SK-N-SH (cell line): ENCODE measurements at regions not wholly inside any gene's neighbourhood (a gene's known extent, or its start where the extent isn't known, plus 50 kb on each side); places are given as distances from the start of the nearest gene placed in this dataset.

Experiments
- CTCF ChIA-PET: fragments of 300-600, 350-600 bp; formaldehyde crosslinking; extraction: SDS; loops from one replicate; lab custom pipeline; 2021; lab: Yijun Ruan, JAX
- POLR2A ChIA-PET: fragments of 350-600 bp; sonication (Branson Sonifier 250); formaldehyde crosslinking; extraction: SDS; loops from one replicate; lab custom pipeline; 2020; ENCODE audit warnings: antibody characterized with exemption, inconsistent platforms; lab: Yijun Ruan, JAX
- DNase-seq: peaks from one replicate; pipeline ENCODE4 v3.0.0; 2012
- H2AFZ ChIP-seq: fragments of 200-600 bp; sonication (generic); 2 replicates; pipeline ENCODE4 v1.8.1; 2016; ENCODE audit warnings: antibody characterized with exemption, mild to moderate bottlenecking, low read depth
- H3F3A ChIP-seq: fragments of 200-600 bp; sonication (generic); replicated peaks from 2 replicates; pipeline ENCODE3; 2016; ENCODE audit warnings: antibody characterized with exemption, mild to moderate bottlenecking; ENCODE audit not compliant: insufficient read depth
- H3K27ac ChIP-seq, 2 experiments: fragments of 200-500 bp in 1 of 2; fragments of 200-600 bp in 1 of 2; sonication (Bioruptor generic) in 1 of 2; sonication (generic), shearing (Covaris generic) in 1 of 2; 2 replicates each; pipeline versions ENCODE4 v1.5.1 to v1.6.1; 2014 to 2016; ENCODE audit warnings: low read depth in 2 of 2, inconsistent platforms in 1 of 2, low read length in 1 of 2, mild to moderate bottlenecking in 1 of 2, mixed read lengths in 1 of 2
- H3K27me3 ChIP-seq: fragments of 200-600 bp; sonication (generic), shearing (Covaris generic); 2 replicates; pipeline ENCODE4 v1.6.1; 2016; ENCODE audit warnings: mixed run types; ENCODE audit not compliant: insufficient read depth
- H3K36me3 ChIP-seq, 2 experiments: fragments of 200-500 bp in 1 of 2; fragments of 200-600 bp in 1 of 2; sonication (Bioruptor generic) in 1 of 2; sonication (generic) in 1 of 2; replicated peaks in 1 of 2; 2 replicates each; pipeline versions ENCODE3 to v1.5.1; 2014 to 2016; ENCODE audit warnings: low read length in 1 of 2, mild to moderate bottlenecking in 1 of 2; ENCODE audit not compliant: insufficient read depth in 2 of 2, control insufficient read depth in 1 of 2
- H3K4me1 ChIP-seq, 2 experiments: fragments of 200-500 bp in 1 of 2; fragments of 200-600 bp in 1 of 2; sonication (Bioruptor generic) in 1 of 2; sonication (generic), shearing (Covaris generic) in 1 of 2; 2 replicates each; pipeline versions ENCODE4 v1.5.1 to v1.6.1; 2014 to 2016; ENCODE audit warnings: low read depth in 1 of 2, low read length in 1 of 2, mixed run types in 1 of 2; ENCODE audit not compliant: insufficient read depth in 2 of 2, control insufficient read depth in 1 of 2
- H3K4me2 ChIP-seq: fragments of 200-600 bp; sonication (generic), shearing (Covaris generic); 2 replicates; pipeline ENCODE4 v1.6.1; 2017; ENCODE audit warnings: mixed run types
- H3K4me3 ChIP-seq, 2 experiments: fragments of 200-500 bp in 1 of 2; fragments of 200-600 bp in 1 of 2; sonication (Bioruptor generic) in 1 of 2; sonication (generic), shearing (Covaris generic) in 1 of 2; 2 replicates each; pipeline versions ENCODE4 v1.5.1 to v1.8.1; 2014 to 2016; ENCODE audit warnings: low read depth in 2 of 2, inconsistent platforms in 1 of 2, low read length in 1 of 2, mild to moderate bottlenecking in 1 of 2, mixed read lengths in 1 of 2, moderate library complexity in 1 of 2
- H3K79me2 ChIP-seq: fragments of 200-600 bp; sonication (generic); 2 replicates; pipeline ENCODE4 v1.8.1; 2017; ENCODE audit warnings: mild to moderate bottlenecking; ENCODE audit not compliant: insufficient read depth
- H3K9ac ChIP-seq: fragments of 200-600 bp; sonication (generic); 2 replicates; pipeline ENCODE4 v1.6.1; 2017; ENCODE audit warnings: mixed run types
- H3K9me2 ChIP-seq: fragments of 200-600 bp; sonication (generic); 2 replicates; pipeline ENCODE4 v1.6.1; 2017; ENCODE audit warnings: mixed run types
- H3K9me3 ChIP-seq: fragments of 200-600 bp; sonication (generic); 2 replicates; pipeline ENCODE4 v1.6.1; 2017; ENCODE audit warnings: mixed run types, mild to moderate bottlenecking, moderate library complexity
- H4K20me1 ChIP-seq: fragments of 200-600 bp; sonication (generic); 2 replicates; pipeline ENCODE4 v1.6.1; 2017; ENCODE audit warnings: mild to moderate bottlenecking, mixed run types; ENCODE audit not compliant: insufficient read depth
- EZH2phosphoT487 ChIP-seq: fragments of 200-600 bp; sonication (generic); IDR thresholded peaks from 2 replicates; pipeline ENCODE4 v1.6.1; 2017; ENCODE audit warnings: low read depth, mixed run types, mild to moderate bottlenecking, antibody characterized with exemption, moderate library complexity, borderline replicate concordance
- FOXM1 ChIP-seq: IDR thresholded peaks from 2 replicates; pipeline ENCODE4 v1.4.0; 2012; ENCODE audit warnings: low read depth, mild to moderate bottlenecking
- GABPA ChIP-seq: IDR thresholded peaks from 2 replicates; pipeline ENCODE4 v1.4.0; 2012; ENCODE audit warnings: low read depth, mild to moderate bottlenecking
- JUND ChIP-seq: IDR thresholded peaks from 2 replicates; pipeline ENCODE4 v1.4.0; 2012
- MAX ChIP-seq: IDR thresholded peaks from 2 replicates; pipeline ENCODE4 v1.4.0; 2012; ENCODE audit warnings: low read depth
- MXI1 ChIP-seq: IDR thresholded peaks from 2 replicates; pipeline ENCODE4 v1.6.1; 2012; ENCODE audit warnings: mild to moderate bottlenecking, low read depth, low read length, improper control_type of control experiment
- NFIC ChIP-seq: IDR thresholded peaks from 2 replicates; pipeline ENCODE4 v1.4.0; 2012; ENCODE audit warnings: borderline replicate concordance
- PBX3 ChIP-seq: IDR thresholded peaks from 2 replicates; pipeline ENCODE4; 2012
- POLR2AphosphoS5 ChIP-seq: IDR thresholded peaks from 2 replicates; pipeline ENCODE4 v1.6.1; 2012; ENCODE audit warnings: low read depth, low read length
- RAD21 ChIP-seq: IDR thresholded peaks from 2 replicates; pipeline ENCODE4 v1.6.1; 2012; ENCODE audit warnings: mild to moderate bottlenecking, low read length
- RFX5 ChIP-seq: IDR thresholded peaks from 2 replicates; pipeline ENCODE4 v1.6.1; 2012; ENCODE audit warnings: mild to moderate bottlenecking, improper control_type of control experiment, low read length
- TAF1 ChIP-seq: IDR thresholded peaks from 2 replicates; pipeline ENCODE4 v1.6.1; 2012; ENCODE audit warnings: low read depth, mild to moderate bottlenecking, low read length, moderate library complexity, borderline replicate concordance
- TCF12 ChIP-seq: IDR thresholded peaks from 2 replicates; pipeline ENCODE4 v1.4.0; 2012
- USF1 ChIP-seq: IDR thresholded peaks from 2 replicates; pipeline ENCODE4 v1.4.0; 2012; ENCODE audit warnings: low read depth, borderline replicate concordance
- YY1 ChIP-seq: IDR thresholded peaks from 2 replicates; pipeline ENCODE4 v1.4.0; 2012; ENCODE audit warnings: low read depth, mild to moderate bottlenecking
- WGBS: methylation state at CpG from one replicate; pipeline ENCODE4 v1.1.6; 2017; ENCODE audit warnings: low lambda C conversion rate; 5-methylcytosine and 5-hydroxymethylcytosine counted together
- TF ChIP-seq, protein P1 (sequence below): IDR thresholded peaks from 2 replicates; pipeline ENCODE4 v1.6.1; 2012; ENCODE audit warnings: mild to moderate bottlenecking, low read depth, low read length, moderate library complexity
- TF ChIP-seq, protein P2 (sequence below): fragments of 150-350 bp; IDR thresholded peaks from 2 replicates; pipeline ENCODE4 v1.6.1; 2017; ENCODE audit warnings: antibody characterized with exemption, low read length, low read depth, borderline replicate concordance

DNA sequence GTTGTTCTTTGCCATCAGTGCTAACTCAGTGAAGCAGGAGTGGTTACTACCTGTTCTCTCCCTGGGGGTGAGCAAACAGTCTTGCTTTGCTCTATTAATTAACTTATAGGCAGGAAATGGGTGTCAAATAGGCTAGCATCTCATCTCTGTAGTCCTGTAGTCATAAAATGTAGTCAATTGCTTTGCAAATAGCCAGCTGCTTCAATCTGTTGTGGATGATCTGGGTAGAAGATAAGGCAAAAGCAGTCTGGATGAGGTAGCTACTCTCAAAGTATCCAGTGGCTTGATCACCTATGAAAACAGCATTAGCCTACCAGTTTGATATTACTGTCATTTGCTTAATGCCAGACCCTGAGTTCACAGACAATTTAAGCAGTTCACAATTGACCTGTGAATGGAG, 369.0 kb upstream of the TMTC1 start (continued):
- TF ChIP-seq, protein P1, sequence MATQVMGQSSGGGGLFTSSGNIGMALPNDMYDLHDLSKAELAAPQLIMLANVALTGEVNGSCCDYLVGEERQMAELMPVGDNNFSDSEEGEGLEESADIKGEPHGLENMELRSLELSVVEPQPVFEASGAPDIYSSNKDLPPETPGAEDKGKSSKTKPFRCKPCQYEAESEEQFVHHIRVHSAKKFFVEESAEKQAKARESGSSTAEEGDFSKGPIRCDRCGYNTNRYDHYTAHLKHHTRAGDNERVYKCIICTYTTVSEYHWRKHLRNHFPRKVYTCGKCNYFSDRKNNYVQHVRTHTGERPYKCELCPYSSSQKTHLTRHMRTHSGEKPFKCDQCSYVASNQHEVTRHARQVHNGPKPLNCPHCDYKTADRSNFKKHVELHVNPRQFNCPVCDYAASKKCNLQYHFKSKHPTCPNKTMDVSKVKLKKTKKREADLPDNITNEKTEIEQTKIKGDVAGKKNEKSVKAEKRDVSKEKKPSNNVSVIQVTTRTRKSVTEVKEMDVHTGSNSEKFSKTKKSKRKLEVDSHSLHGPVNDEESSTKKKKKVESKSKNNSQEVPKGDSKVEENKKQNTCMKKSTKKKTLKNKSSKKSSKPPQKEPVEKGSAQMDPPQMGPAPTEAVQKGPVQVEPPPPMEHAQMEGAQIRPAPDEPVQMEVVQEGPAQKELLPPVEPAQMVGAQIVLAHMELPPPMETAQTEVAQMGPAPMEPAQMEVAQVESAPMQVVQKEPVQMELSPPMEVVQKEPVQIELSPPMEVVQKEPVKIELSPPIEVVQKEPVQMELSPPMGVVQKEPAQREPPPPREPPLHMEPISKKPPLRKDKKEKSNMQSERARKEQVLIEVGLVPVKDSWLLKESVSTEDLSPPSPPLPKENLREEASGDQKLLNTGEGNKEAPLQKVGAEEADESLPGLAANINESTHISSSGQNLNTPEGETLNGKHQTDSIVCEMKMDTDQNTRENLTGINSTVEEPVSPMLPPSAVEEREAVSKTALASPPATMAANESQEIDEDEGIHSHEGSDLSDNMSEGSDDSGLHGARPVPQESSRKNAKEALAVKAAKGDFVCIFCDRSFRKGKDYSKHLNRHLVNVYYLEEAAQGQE, result no peak
- TF ChIP-seq, all 33 proteins: peak for 0

DNA sequence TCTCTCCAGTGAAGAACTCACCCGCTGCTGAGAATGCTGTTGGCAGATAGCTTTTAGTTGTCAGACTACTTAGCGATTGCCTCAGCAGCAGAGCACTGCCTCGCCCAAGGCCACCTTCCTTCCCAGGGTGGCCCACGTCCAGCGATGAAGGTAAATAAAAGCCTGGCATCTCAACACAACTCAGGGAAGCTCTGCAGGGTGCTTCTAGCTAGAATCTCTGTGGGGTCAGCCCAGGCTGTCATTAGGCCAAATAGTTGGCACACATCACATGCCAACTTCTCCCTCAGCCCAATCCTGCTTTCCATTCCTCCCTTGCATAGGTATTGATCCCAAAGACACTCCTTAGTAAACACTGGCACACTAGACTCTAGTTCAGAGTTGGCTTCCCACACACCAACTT, 368.1 kb upstream of the TMTC1 start:
- POLR2A ChIA-PET, result no interaction called here
- Histone ChIP-seq H2AFZ (no peak overlapping the region), H3K4me1 (peaks cover 0 to 10% of the 10 kb centered on the region in 2 experiments; a peak in 1 of 4 replicates)

More for the DNA sequence above, 368.1 kb upstream of the TMTC1 start:
- Histone ChIP-seq H3K79me2 (no peaks in the 10 kb centered on the region), H3K9ac (no peak overlapping the region), H3K9me2 (no peaks in the 10 kb centered on the region), H3K36me3 (no peaks in the 10 kb centered on the region), H3K27me3 (no peaks in the 10 kb centered on the region), H3K4me2 (no peak overlapping the region), H3K9me3 (no peaks in the 10 kb centered on the region), H4K20me1 (no peaks in the 10 kb centered on the region), H3K27ac (no peak overlapping the region), H3K4me3 (no peak overlapping the region), H3F3A (no peaks in the 10 kb centered on the region)
- TF ChIP-seq, protein P1, result no peak
- TF ChIP-seq MXI1, result no peak
- no peak for TF ChIP-seq FOXM1
- no peak for TF ChIP-seq RFX5
- TF ChIP-seq POLR2AphosphoS5, result no peak
- TF ChIP-seq YY1, result no peak
- no peak for TF ChIP-seq TCF12
- no peak for TF ChIP-seq NFIC
- TF ChIP-seq, protein P2, sequence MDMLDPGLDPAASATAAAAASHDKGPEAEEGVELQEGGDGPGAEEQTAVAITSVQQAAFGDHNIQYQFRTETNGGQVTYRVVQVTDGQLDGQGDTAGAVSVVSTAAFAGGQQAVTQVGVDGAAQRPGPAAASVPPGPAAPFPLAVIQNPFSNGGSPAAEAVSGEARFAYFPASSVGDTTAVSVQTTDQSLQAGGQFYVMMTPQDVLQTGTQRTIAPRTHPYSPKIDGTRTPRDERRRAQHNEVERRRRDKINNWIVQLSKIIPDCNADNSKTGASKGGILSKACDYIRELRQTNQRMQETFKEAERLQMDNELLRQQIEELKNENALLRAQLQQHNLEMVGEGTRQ, result no peak
- no peak for TF ChIP-seq GABPA
- TF ChIP-seq EZH2phosphoT487, result no peak
- no peak for TF ChIP-seq RAD21
- no peak for TF ChIP-seq TAF1
- TF ChIP-seq MAX, result no peak
- no peak for TF ChIP-seq USF1
- TF ChIP-seq JUND, result no peak
- TF ChIP-seq PBX3, result no peak
- no peak for DNase-seq
- 44% methylated on average over 4 of the region's 5 CpGs for WGBS
- CTCF ChIA-PET, result no interaction called here
